IMR-90 (cell line): ENCODE measurements at regions not wholly inside any gene's neighbourhood (a gene's known extent, or its start where the extent isn't known, plus 50 kb on each side); places are given as distances from the start of the nearest gene placed in this dataset.
"Not testable (repeated sequence)": the region's sequence is repeated elsewhere in the genome, so short reads cannot be mapped to it uniquely, and the experiment has no call there.

Experiments used
- ATAC-seq: fragments of 200-7000 bp; cut with Tn5 transposase; 2 replicates; pipeline ENCODE4 v1.9.1; 2020; ENCODE audit warnings: low read depth, mild to moderate bottlenecking, moderate library complexity
- BruUV-seq: library from RNA; stranded (reverse); fragments of 400-500 nt; replicated peaks from 2 replicates; lab custom pipeline; 2021; lab: Mats Ljungman, UMichigan
- CTCF ChIA-PET: fragments of 300-600 bp; formaldehyde crosslinking; extraction: SDS; loops from one replicate; lab custom pipeline; 2021; ENCODE audit warnings: antibody characterized with exemption; lab: Yijun Ruan, JAX
- POLR2A ChIA-PET: fragments of 300-600 bp; sonication (Branson Sonifier 250); formaldehyde crosslinking; loops from one replicate; lab custom pipeline; 2022; ENCODE audit warnings: antibody characterized with exemption; ENCODE audit not compliant: unreplicated experiment; lab: Charles Lee
- DNase-seq: peaks from one replicate; pipeline ENCODE4 v3.0.0; 2013
- H2AFZ ChIP-seq: replicated peaks from 2 replicates; pipeline ENCODE3; 2013; ENCODE audit warnings: low read length, mild to moderate bottlenecking; ENCODE audit not compliant: poor library complexity
- H2AK5ac ChIP-seq: 2 replicates; pipeline ENCODE4 v1.6.1; 2013; ENCODE audit warnings: low read depth, low read length, inconsistent platforms
- H2AK9ac ChIP-seq: replicated peaks from 2 replicates; pipeline ENCODE3; 2013; ENCODE audit warnings: mild to moderate bottlenecking, low read depth, low read length, moderate library complexity; ENCODE audit not compliant: poor library complexity
- H2BK120ac ChIP-seq: 2 replicates; pipeline ENCODE4 v1.6.1; 2013; ENCODE audit warnings: low read depth, low read length, inconsistent platforms
- H2BK15ac ChIP-seq: 3 replicates; pipeline ENCODE4 v1.6.1; 2013; ENCODE audit warnings: low read depth, low read length, inconsistent platforms
- H2BK20ac ChIP-seq: 2 replicates; pipeline ENCODE4 v1.6.1; 2013; ENCODE audit warnings: low read depth, mild to moderate bottlenecking, inconsistent platforms, low read length, moderate library complexity
- H2BK5ac ChIP-seq: 2 replicates; pipeline ENCODE4 v1.6.1; 2013; ENCODE audit warnings: mild to moderate bottlenecking, low read depth, low read length, inconsistent platforms; ENCODE audit not compliant: poor library complexity, severe bottlenecking
- H3K14ac ChIP-seq: replicated peaks from 2 replicates; pipeline ENCODE4 v1.6.1; 2013; ENCODE audit warnings: low read depth, low read length, inconsistent platforms
- H3K18ac ChIP-seq: 2 replicates; pipeline ENCODE4 v1.6.1; 2013; ENCODE audit warnings: low read depth, low read length, control low read depth
- H3K23ac ChIP-seq: 2 replicates; pipeline ENCODE4 v1.6.1; 2013; ENCODE audit warnings: low read depth, low read length, inconsistent platforms
- H3K27ac ChIP-seq: 2 replicates; pipeline ENCODE4 v1.5.1; 2013; ENCODE audit warnings: mild to moderate bottlenecking, control low read depth, low read length; ENCODE audit not compliant: insufficient read depth
- H3K27me3 ChIP-seq: 2 replicates; pipeline ENCODE4 v1.6.1; 2013; ENCODE audit warnings: low read length; ENCODE audit not compliant: control insufficient read depth, insufficient read depth
- H3K36me3 ChIP-seq: 2 replicates; pipeline ENCODE4 v1.6.1; 2013; ENCODE audit warnings: low read length, mixed read lengths; ENCODE audit not compliant: control insufficient read depth, insufficient read depth
- H3K4ac ChIP-seq: 2 replicates; pipeline ENCODE4 v1.6.1; 2013; ENCODE audit warnings: low read depth, low read length, inconsistent platforms
- H3K4me1 ChIP-seq: 2 replicates; pipeline ENCODE4 v1.6.1; 2013; ENCODE audit warnings: low read length, mixed read lengths; ENCODE audit not compliant: control insufficient read depth, insufficient read depth
- H3K4me2 ChIP-seq: 2 replicates; pipeline ENCODE4 v1.6.1; 2013; ENCODE audit warnings: low read depth, mild to moderate bottlenecking, control low read depth, low read length, moderate library complexity
- H3K4me3 ChIP-seq: 2 replicates; pipeline ENCODE4 v1.5.1; 2013; ENCODE audit warnings: low read depth, mild to moderate bottlenecking, control low read depth, low read length, moderate library complexity; ENCODE audit not compliant: insufficient read depth
- H3K56ac ChIP-seq: 2 replicates; pipeline ENCODE4 v1.6.1; 2013; ENCODE audit warnings: low read length, inconsistent platforms; ENCODE audit not compliant: insufficient read depth; ENCODE audit errors: extremely low read depth
- H3K79me1 ChIP-seq, 2 experiments: 2 replicates each; pipeline ENCODE4 v1.6.1; 2013; ENCODE audit warnings: low read length in 2 of 2, inconsistent platforms in 1 of 2, low read depth in 1 of 2
- H3K9ac ChIP-seq: 2 replicates; pipeline ENCODE4 v1.6.1; 2013; ENCODE audit warnings: low read depth, low read length, control low read depth
- H3K9me1 ChIP-seq: 2 replicates; pipeline ENCODE4 v1.6.1; 2013; ENCODE audit warnings: low read length, inconsistent platforms; ENCODE audit not compliant: insufficient read depth
- H3K9me3 ChIP-seq: 2 replicates; pipeline ENCODE4 v1.6.1; 2013; ENCODE audit warnings: low read length; ENCODE audit not compliant: control insufficient read depth, insufficient read depth
- H4K20me1 ChIP-seq: 2 replicates; pipeline ENCODE4 v1.6.1; 2013; ENCODE audit warnings: low read length, inconsistent platforms; ENCODE audit not compliant: insufficient read depth
- H4K5ac ChIP-seq: 2 replicates; pipeline ENCODE4 v1.6.1; 2013; ENCODE audit warnings: mild to moderate bottlenecking, low read depth, low read length, control low read depth
- H4K8ac ChIP-seq, 2 experiments: 2 replicates each; pipeline ENCODE4 v1.6.1; 2013; ENCODE audit warnings: low read depth in 2 of 2, low read length in 2 of 2, control low read depth in 1 of 2, inconsistent platforms in 1 of 2
- H4K91ac ChIP-seq: 2 replicates; pipeline ENCODE4 v1.6.1; 2013; ENCODE audit warnings: low read depth, low read length, inconsistent platforms; ENCODE audit not compliant: insufficient read depth
- WGBS, 2 experiments: methylation state at CpG; one replicate each; pipeline versions ENCODE4 v1.1.5 to v1.1.7; 2013; ENCODE audit warnings: missing lambda C conversion rate in 2 of 2; ENCODE audit not compliant: insufficient read length in 1 of 2; ENCODE audit errors: extremely low coverage in 2 of 2; 5-methylcytosine and 5-hydroxymethylcytosine counted together
- dilution Hi-C: fragments of 300-500 bp; cut with HindIII; formaldehyde crosslinking; loops from one replicate; pipeline ENCODE4 v1.14.3; 2018; ENCODE audit warnings: low sequenced_read_pairs; ENCODE audit not compliant: unreplicated experiment
- in situ Hi-C: fragments of 300-500 bp; cut with MboI; formaldehyde crosslinking; loops from 3 replicates; pipeline ENCODE4 v1.14.3; 2019; ENCODE audit warnings: low sequenced_read_pairs, inconsistent platforms, mixed read lengths
- intact Hi-C: fragments of 100-400 bp; cut with micrococcal nuclease; formaldehyde crosslinking; loops from 2 replicates; pipeline ENCODE4 v1.10.0; 2022

DNA sequence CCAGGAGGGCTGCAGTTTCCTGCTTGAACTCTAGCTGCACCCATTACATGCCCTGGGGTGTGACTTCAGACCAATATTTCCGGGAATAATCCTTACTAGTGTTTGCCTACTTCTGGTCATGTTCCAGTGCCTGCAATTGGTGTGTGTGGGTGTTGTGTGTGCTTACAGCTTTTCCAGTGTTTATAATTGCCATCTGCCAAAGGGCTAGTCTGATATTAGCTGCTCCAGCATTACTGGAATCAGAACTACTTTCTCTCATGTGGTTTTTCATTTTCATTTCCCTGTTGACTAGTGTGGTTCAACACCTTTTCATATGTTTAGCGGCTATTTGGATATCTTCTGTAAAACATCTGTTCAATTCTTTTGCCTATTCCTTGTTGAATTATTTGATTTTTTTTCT is 132.9 kb downstream of the TMEM121 start:
- no CpG with 5 or more reads among the region's 2 CpGs for WGBS, 2 experiments
- H2AK5ac ChIP-seq, H3K27me3 ChIP-seq, BruUV-seq, H2AK9ac ChIP-seq, H3K4me2 ChIP-seq, H2BK120ac ChIP-seq, H3K9ac ChIP-seq, H2BK15ac ChIP-seq, in situ Hi-C loops, H3K36me3 ChIP-seq, H4K8ac ChIP-seq, H3K23ac ChIP-seq, dilution Hi-C loops, H3K56ac ChIP-seq, H3K4me3 ChIP-seq, H4K20me1 ChIP-seq, H4K5ac ChIP-seq, H2AFZ ChIP-seq, H3K79me1 ChIP-seq, DNase-seq, H3K27ac ChIP-seq, H3K9me1 ChIP-seq, POLR2A ChIA-PET, H4K91ac ChIP-seq, H3K18ac ChIP-seq, H3K14ac ChIP-seq, H3K4me1 ChIP-seq, CTCF ChIA-PET, intact Hi-C loops, H2BK5ac ChIP-seq, H2BK20ac ChIP-seq, ATAC-seq, H3K4ac ChIP-seq: not testable (repeated sequence)
- peaks cover 15% of the 10 kb centered on the region for H3K9me3 ChIP-seq
